Activated naive CD4-positive, alpha-beta T cell treated with anti-CD3 and anti-CD28 coated beads, Interleukin-2, amount 50 U/mL, for 72 hours (primary cell): ENCODE measurements at regions not wholly inside any gene's neighbourhood (a gene's known extent, or its start where the extent isn't known, plus 50 kb on each side); places are given as distances from the start of the nearest gene placed in this dataset.
"Not testable (repeated sequence)": the region's sequence is repeated elsewhere in the genome, so short reads cannot be mapped to it uniquely, and the experiment has no call there.

Experiments used
- ATAC-seq, 2 donors: fragments of 150-1000 bp; cut with Tn5 transposase; 2 replicates each; pipeline ENCODE4 v1.10.0; 2021; ENCODE audit warnings: mild to moderate bottlenecking in 2 of 2, moderate library complexity in 2 of 2
- DNase-seq, 2 donors: peaks; one replicate each; pipeline ENCODE4 v3.0.0; 2021 to 2022; ENCODE audit warnings: low spot score in 2 of 2
- H3K27ac Mint-ChIP-seq, 2 donors: one replicate each; pipeline ENCODE4 v1.8.0; 2022; ENCODE audit warnings: mild to moderate bottlenecking in 2 of 2, mixed read lengths in 2 of 2
- H3K36me3 Mint-ChIP-seq, 2 donors: one replicate each; pipeline ENCODE4 v1.8.0; 2022; ENCODE audit warnings: mixed read lengths in 2 of 2
- H3K9me3 Mint-ChIP-seq, 2 donors: one replicate each; pipeline ENCODE4 v1.8.0; 2022; ENCODE audit warnings: mixed read lengths in 2 of 2

DNA sequence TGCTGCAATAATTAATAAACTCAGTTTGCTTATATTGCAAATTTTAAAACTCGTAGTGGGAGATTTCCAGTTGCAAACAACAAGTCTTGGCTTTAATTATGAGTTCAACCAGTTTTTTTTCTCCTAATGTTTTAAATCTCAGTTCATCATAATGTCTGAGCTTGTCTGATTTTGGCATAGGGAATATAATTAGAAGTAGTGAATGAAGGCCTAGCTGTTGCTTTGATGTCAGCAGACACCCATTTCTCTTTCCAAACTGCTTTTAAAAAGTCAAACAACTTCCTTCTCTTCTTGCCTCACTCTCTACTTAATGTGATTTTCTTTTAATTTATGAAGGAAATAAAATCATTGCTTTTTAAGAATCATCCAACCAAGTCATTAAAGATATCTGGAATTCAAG lies 1462.1 kb downstream of the DPP10 start:
- DNase-seq, result no peak

GRCh38 chr2:115908731-115909130 lies 1466.3 kb downstream of the DPP10 start:
- H3K9me3 Mint-ChIP-seq, result peaks cover 6 to 13% of the 10 kb centered on the region in 2 donors
- no peak for ATAC-seq
- peaks cover 0 to 6% of the 10 kb centered on the region in 2 donors for H3K36me3 Mint-ChIP-seq
- DNase-seq, result no peak
- no peak overlapping the region for H3K27ac Mint-ChIP-seq

More for the DNA sequence above, 1462.1 kb downstream of the DPP10 start:
- ATAC-seq, result no peak
- Mint-ChIP-seq H3K36me3 (peaks cover 0 to 9% of the 10 kb centered on the region in 2 donors), H3K9me3 (peaks cover 21 to 24% of the 10 kb centered on the region in 2 donors), H3K27ac (no peak overlapping the region)

DNA sequence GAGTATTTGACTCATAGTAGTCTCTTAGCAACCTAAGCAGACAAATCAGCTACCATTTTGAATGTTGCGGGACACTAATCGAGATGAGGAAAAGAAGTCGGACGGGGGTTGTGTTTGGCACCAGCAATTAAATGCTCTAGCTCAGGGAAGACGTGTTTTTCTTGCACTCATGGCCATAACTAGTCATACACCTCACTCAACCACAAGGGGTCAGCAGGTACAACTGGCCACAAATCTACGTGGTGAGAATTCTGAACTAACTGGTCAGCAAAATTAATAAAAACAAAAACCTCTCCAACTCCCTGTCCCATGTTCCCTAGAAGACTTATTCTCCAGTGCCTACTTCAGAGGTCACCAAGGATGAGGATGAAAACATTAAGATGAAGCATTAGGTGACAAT lies 1467.8 kb downstream of the DPP10 start:
- no peaks in the 10 kb centered on the region for H3K36me3 Mint-ChIP-seq
- H3K9me3 Mint-ChIP-seq, result peaks cover 0 to 7% of the 10 kb centered on the region in 2 donors
- ATAC-seq (no peak), DNase-seq (no peak)
- H3K27ac Mint-ChIP-seq, result no peak overlapping the region

DNA sequence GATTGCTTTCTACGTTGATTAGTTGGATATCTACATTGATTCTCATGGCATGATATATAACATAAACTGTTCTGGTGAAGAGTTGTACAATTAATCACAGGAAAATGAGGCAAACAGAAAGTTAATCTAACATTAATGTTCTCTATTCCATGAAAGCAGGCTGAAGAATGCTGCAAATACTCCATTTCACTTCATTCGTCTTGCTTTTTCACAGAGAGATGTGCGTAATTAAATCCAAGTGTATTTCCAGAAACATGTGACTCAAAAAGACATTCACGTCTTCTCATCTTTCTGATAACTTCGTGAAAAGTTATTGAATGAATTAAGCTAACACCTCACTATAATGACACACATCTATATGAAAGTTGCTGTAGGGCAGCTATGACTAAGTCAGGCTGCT lies 1471.5 kb downstream of the DPP10 start:
- H3K36me3 Mint-ChIP-seq, result no peaks in the 10 kb centered on the region
- ATAC-seq (no peak), DNase-seq (no peak)
- H3K9me3 Mint-ChIP-seq, result peaks cover 8 to 11% of the 10 kb centered on the region in 2 donors
- no peak overlapping the region for H3K27ac Mint-ChIP-seq

- peaks cover 0 to 5% of the 10 kb centered on the region in 2 donors for H3K36me3 Mint-ChIP-seq
- peaks cover 21 to 25% of the 10 kb centered on the region in 2 donors for H3K9me3 Mint-ChIP-seq
- DNase-seq (no peak), ATAC-seq (no peak)
- no peak overlapping the region for H3K27ac Mint-ChIP-seq
Observed at GRCh38 chr2:115921541-115921940, 1479.1 kb downstream of the DPP10 start.

DNA sequence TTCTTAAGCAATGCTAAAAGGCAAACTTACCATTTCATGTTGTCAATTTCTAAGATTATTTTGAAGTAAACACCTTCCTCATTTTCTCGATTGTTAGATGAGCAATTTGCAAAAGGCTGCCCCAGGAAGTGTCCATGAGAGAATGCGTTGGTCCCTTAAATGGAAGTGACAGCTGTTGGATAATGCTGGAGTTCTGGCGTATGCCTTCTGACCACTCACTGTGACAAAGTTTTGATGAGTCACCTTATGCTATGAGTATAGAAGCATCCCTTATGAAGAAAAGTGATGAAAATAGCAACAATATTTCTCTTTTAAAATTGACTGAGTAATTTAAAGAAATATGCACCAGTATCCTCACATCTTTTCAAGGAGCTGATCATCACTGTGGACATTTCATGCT lies 1497.5 kb downstream of the DPP10 start:
- ATAC-seq (no peak), DNase-seq (no peak)
- no peak overlapping the region for H3K27ac Mint-ChIP-seq
- H3K36me3 Mint-ChIP-seq, result peaks cover 0 to 4% of the 10 kb centered on the region in 2 donors
- H3K9me3 Mint-ChIP-seq, result peaks cover 5 to 24% of the 10 kb centered on the region in 2 donors

GRCh38 chr2:115942800-115943199 lies 1500.4 kb downstream of the DPP10 start:
- H3K9me3 Mint-ChIP-seq, result peaks cover 5 to 26% of the 10 kb centered on the region in 2 donors
- DNase-seq (no peak), ATAC-seq (no peak)
- H3K27ac Mint-ChIP-seq, result no peak overlapping the region
- peaks cover 0 to 4% of the 10 kb centered on the region in 2 donors for H3K36me3 Mint-ChIP-seq

DNA sequence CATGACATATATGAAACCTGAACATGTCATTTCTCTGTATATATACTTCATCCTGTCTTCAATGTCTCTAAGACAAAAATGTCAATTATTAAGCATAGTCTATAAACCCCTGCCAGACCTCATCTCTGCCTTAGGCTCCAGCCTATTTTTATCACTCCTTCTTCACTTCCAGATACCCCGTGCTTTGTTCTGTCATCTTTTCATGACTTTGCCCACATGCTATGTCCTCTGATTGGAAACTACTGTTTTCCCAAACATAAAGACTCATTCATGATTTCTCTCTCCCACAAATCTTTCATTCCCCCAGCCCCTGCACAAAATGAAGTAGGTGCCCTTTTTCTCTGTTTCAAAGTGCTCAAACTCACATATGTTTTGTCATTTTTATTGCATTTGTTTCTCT lies 1503.9 kb downstream of the DPP10 start:
- Mint-ChIP-seq H3K27ac (no peak overlapping the region), H3K9me3 (peaks cover 3 to 33% of the 10 kb centered on the region in 2 donors), H3K36me3 (peaks cover 0 to 4% of the 10 kb centered on the region in 2 donors)
- ATAC-seq (no peak), DNase-seq (no peak)

DNA sequence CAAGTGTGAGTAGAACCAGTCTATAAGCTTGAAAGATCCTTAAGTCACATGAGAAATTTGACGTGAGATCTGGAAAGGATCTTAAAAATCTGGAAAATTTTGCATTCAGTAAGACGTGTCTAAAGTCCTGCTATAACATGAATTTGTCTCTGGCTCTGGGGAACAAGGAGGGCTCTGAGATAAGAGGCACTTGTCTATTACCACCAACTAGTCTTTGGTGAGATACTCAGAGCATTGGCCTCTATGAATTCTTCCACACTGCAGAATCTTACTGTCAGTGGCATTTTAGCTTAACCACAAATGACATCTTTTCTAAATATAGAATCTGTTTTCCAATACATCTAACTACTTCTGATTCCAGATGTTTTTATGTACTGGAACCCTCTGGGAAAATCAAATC lies 1504.5 kb downstream of the DPP10 start:
- DNase-seq (no peak), ATAC-seq (no peak)
- Mint-ChIP-seq H3K36me3 (peaks cover 0 to 3% of the 10 kb centered on the region in 2 donors), H3K9me3 (peaks cover 3 to 29% of the 10 kb centered on the region in 2 donors), H3K27ac (no peak overlapping the region)

- Mint-ChIP-seq H3K27ac (no peak overlapping the region), H3K36me3 (peaks cover 0 to 15% of the 10 kb centered on the region in 2 donors), H3K9me3 (peaks cover 34 to 45% of the 10 kb centered on the region in 2 donors)
- ATAC-seq (no peak), DNase-seq (no peak)
Observed at GRCh38 chr2:115976916-115977315, 1534.5 kb downstream of the DPP10 start.

DNA sequence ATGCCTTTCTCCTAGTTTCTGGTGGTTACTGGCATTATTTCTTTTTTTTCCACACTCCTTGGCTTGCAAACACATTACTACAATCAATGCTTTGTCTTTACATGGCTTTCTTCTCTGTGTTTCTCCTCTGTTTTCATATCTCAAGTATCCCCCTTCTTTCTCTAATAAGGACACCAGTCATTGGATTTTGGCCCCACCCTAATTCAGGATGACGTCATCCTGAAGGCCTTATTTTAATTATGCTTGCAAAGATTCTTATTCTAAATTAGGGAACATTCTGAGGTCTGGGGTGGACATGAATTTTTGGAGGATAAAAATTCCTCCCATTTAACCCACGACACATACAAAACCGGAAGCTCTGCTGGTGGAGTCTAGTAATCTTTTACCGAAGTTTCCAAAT lies 1556.6 kb downstream of the DPP10 start:
- H3K36me3 Mint-ChIP-seq, result peaks cover 0 to 6% of the 10 kb centered on the region in 2 donors
- H3K27ac Mint-ChIP-seq, result no peak overlapping the region
- DNase-seq (no peak), ATAC-seq (no peak)
- H3K9me3 Mint-ChIP-seq, result peaks cover 36 to 41% of the 10 kb centered on the region in 2 donors

DNA sequence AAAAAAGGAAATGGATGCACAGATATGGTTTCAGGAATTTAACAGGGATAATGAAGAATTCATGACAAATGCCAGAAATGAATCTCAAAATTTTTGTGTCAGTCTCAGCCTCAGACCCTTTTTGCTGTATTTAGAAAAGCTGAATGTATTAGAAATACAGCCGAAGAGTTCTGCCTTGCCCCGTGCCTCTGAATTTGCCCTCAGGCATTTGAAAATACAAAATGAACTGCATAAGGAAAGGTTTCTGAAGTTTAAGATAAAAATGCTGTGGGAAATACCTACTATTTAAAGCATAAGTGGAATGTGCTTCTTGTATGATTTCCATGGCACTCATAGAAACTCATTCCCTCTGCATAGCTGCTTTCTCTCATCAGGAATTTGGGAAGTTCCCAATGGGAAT lies 1580.6 kb downstream of the DPP10 start:
- no peak overlapping the region for H3K27ac Mint-ChIP-seq
- ATAC-seq, result no peak

DNA sequence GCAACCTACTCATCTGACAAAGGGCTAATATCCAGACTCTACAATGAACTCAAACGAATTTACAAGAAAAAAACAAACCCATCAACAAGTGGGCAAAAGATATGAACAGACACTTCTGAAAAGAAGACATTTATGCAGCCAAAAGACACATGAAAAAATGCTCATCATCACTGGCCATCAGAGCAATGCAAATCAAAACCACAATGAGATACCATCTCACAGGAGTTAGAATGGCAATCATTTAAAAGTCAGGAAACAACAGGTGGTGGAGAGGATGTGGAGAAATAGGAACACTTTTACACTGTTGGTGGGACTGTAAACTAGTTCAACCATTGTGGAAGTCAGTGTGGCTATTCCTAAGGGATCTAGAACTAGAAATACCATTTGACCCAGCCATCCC lies 1596.3 kb downstream of the DPP10 start:
- not testable (repeated sequence) for H3K36me3 Mint-ChIP-seq, DNase-seq, ATAC-seq, H3K27ac Mint-ChIP-seq
- H3K9me3 Mint-ChIP-seq, result peaks cover 14 to 24% of the 10 kb centered on the region in 2 donors

More for the DNA sequence above, 1580.6 kb downstream of the DPP10 start:
- no peak for DNase-seq
- peaks cover 0 to 5% of the 10 kb centered on the region in 2 donors for H3K36me3 Mint-ChIP-seq
- peaks cover 5 to 11% of the 10 kb centered on the region in 2 donors for H3K9me3 Mint-ChIP-seq

- ATAC-seq, result no peak
- Mint-ChIP-seq H3K27ac (no peak overlapping the region), H3K9me3 (peaks cover 24 to 28% of the 10 kb centered on the region in 2 donors), H3K36me3 (peaks cover 0 to 5% of the 10 kb centered on the region in 2 donors)
- no peak for DNase-seq
Observed at GRCh38 chr2:116042530-116042929, 1600.1 kb downstream of the DPP10 start.

GRCh38 chr2:116057538-116057937 lies 1615.1 kb downstream of the DPP10 start:
- Mint-ChIP-seq H3K27ac (no peak overlapping the region), H3K9me3 (peaks cover 7 to 10% of the 10 kb centered on the region in 2 donors), H3K36me3 (peaks cover 0 to 9% of the 10 kb centered on the region in 2 donors)
- ATAC-seq (no peak), DNase-seq (no peak)

DNA sequence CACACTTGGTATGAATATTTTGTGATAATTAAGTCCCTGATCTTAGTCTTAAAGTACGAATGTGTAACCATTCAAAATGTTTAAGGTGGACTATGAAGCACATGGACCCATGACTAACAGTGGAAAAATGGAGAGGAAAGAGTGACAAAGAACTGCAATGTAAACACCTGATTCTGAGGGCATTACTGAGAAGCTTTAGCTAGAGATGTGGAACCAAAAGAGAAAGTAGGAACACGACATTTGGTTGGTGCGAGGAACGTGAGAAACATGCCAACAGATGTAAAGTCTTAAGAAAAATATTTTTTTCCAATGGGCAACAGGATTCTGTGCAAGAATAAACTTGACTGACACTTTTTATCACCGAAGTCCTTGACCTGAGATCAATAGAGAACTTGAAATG lies 1618.6 kb downstream of the DPP10 start:
- Mint-ChIP-seq H3K36me3 (no peaks in the 10 kb centered on the region), H3K27ac (no peak overlapping the region), H3K9me3 (peaks cover 9 to 21% of the 10 kb centered on the region in 2 donors)
- ATAC-seq (no peak), DNase-seq (no peak)

DNA sequence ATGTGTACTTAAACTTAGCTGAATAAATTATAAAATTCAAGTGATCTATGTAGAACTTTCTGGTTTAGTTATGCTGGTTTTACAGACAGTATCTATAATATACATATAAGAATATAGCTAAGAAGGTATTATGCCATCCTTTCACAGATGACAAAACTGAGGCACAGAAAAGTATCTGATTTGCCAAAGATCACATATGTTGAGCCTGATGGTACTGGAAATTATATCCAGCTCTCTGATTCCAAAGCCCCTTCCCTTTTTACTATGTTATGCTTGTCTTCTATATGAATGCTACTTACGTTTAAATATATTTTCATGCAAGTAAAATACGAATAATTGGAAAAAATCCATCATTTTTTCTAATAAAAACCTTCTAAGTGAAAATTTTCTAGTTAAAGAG lies 1631.3 kb downstream of the DPP10 start:
- H3K27ac Mint-ChIP-seq, result no peak overlapping the region
- H3K36me3 Mint-ChIP-seq, result peaks cover 0 to 5% of the 10 kb centered on the region in 2 donors
- DNase-seq (no peak), ATAC-seq (no peak)
- peaks cover 5 to 13% of the 10 kb centered on the region in 2 donors for H3K9me3 Mint-ChIP-seq

GRCh38 chr2:116074161-116074560 lies 1631.7 kb downstream of the DPP10 start:
- H3K36me3 Mint-ChIP-seq, result peaks cover 0 to 5% of the 10 kb centered on the region in 2 donors
- ATAC-seq, result no peak

More at GRCh38 chr2:116074161-116074560, 1631.7 kb downstream of the DPP10 start:
- Mint-ChIP-seq H3K27ac (no peak overlapping the region), H3K9me3 (peaks cover under 1 to 9% of the 10 kb centered on the region in 2 donors)
- DNase-seq, result no peak
